22Rv1 (cell line): ENCODE measurements at regions not wholly inside any gene's neighbourhood (a gene's known extent, or its start where the extent isn't known, plus 50 kb on each side); places are given as distances from the start of the nearest gene placed in this dataset.

Experiments used
- H3K27ac ChIP-seq: fragments of 450-650 bp; 2 replicates; pipeline ENCODE4 v1.5.1; 2017
- CTCF ChIP-seq: fragments of 450-650 bp; IDR thresholded peaks from 2 replicates; pipeline ENCODE4 v1.5.1; 2017; ENCODE audit warnings: mild to moderate bottlenecking
- ZFX ChIP-seq: fragments of 450-650 bp; IDR thresholded peaks from 2 replicates; pipeline ENCODE4 v1.6.1; 2017; ENCODE audit warnings: antibody characterized with exemption, borderline replicate concordance

GRCh38 chr17:31588034-31588433 is 196.6 kb downstream of the RAB11FIP4 start:
- H3K27ac ChIP-seq, result no peak overlapping the region
- no peak for TF ChIP-seq CTCF
- TF ChIP-seq ZFX, result no peak
